DOHH2 (cell line): ENCODE measurements at regions not wholly inside any gene's neighbourhood (a gene's known extent, or its start where the extent isn't known, plus 50 kb on each side); places are given as distances from the start of the nearest gene placed in this dataset.

Experiments used
- H3F3A ChIP-seq: fragments of 200-600 bp; sonication (generic), shearing (Covaris generic); 2 replicates; pipeline ENCODE4 v1.6.0; 2016; ENCODE audit warnings: antibody characterized with exemption, mild to moderate bottlenecking; ENCODE audit not compliant: control insufficient read depth, insufficient read depth
- H3K27ac ChIP-seq: fragments of 200-600 bp; sonication (generic); 2 replicates; pipeline ENCODE4 v1.5.1; 2014; ENCODE audit warnings: low read depth, mild to moderate bottlenecking, low read length, moderate library complexity
- H3K27me3 ChIP-seq: fragments of 200-600 bp; sonication (generic); 2 replicates; pipeline ENCODE4 v1.6.1; 2014; ENCODE audit warnings: mild to moderate bottlenecking, low read length, mixed read lengths; ENCODE audit not compliant: control insufficient read depth
- H3K36me3 ChIP-seq: fragments of 200-600 bp; sonication (generic); 2 replicates; pipeline ENCODE4 v1.6.1; 2014; ENCODE audit warnings: mild to moderate bottlenecking, low read length, moderate library complexity, mixed read lengths; ENCODE audit not compliant: control insufficient read depth
- H3K4me1 ChIP-seq: fragments of 200-600 bp; sonication (generic); 2 replicates; pipeline ENCODE4 v1.6.1; 2014; ENCODE audit warnings: mild to moderate bottlenecking, low read length, mixed read lengths; ENCODE audit not compliant: control insufficient read depth
- H3K4me2 ChIP-seq: fragments of 200-600 bp; sonication (generic); 2 replicates; pipeline ENCODE4 v1.6.0; 2014; ENCODE audit warnings: mild to moderate bottlenecking, low read length, moderate library complexity
- H3K4me3 ChIP-seq: fragments of 200-600 bp; sonication (generic); 2 replicates; pipeline ENCODE4 v1.5.1; 2014; ENCODE audit warnings: mild to moderate bottlenecking, low read length, mixed read lengths
- H3K79me2 ChIP-seq: fragments of 200-600 bp; sonication (generic); 2 replicates; pipeline ENCODE4 v1.6.1; 2014; ENCODE audit warnings: mild to moderate bottlenecking, low read length, mixed read lengths; ENCODE audit not compliant: control insufficient read depth
- H3K9me2 ChIP-seq: fragments of 200-600 bp; sonication (generic); replicated peaks from 2 replicates; pipeline ENCODE4 v1.6.1; 2014; ENCODE audit warnings: mild to moderate bottlenecking, low read length, mixed read lengths; ENCODE audit not compliant: control insufficient read depth
- H3K9me3 ChIP-seq: fragments of 200-600 bp; sonication (generic); 2 replicates; pipeline ENCODE4 v1.6.1; 2014; ENCODE audit warnings: antibody characterized with exemption, low read length, mixed read lengths; ENCODE audit not compliant: control insufficient read depth, insufficient read depth
- H4K20me1 ChIP-seq: fragments of 200-600 bp; sonication (generic); 2 replicates; pipeline ENCODE4 v1.6.0; 2014; ENCODE audit warnings: low read depth, mild to moderate bottlenecking, antibody characterized with exemption, low read length, moderate library complexity; ENCODE audit not compliant: control insufficient read depth, insufficient read depth
- EZH2phosphoT487 ChIP-seq: fragments of 200-600 bp; sonication (generic); IDR thresholded peaks from 2 replicates; pipeline ENCODE4 v1.6.1; 2017; ENCODE audit warnings: borderline replicate concordance, mild to moderate bottlenecking, antibody characterized with exemption, low read length, moderate library complexity, mixed read lengths
- TF ChIP-seq, protein P1 (sequence below): fragments of 200-600 bp; sonication (generic); IDR thresholded peaks from one replicate; pipeline ENCODE4 v1.5.1; 2014; ENCODE audit warnings: antibody characterized with exemption, mild to moderate bottlenecking, low read depth, low read length; ENCODE audit not compliant: poor library complexity, severe bottlenecking

DNA sequence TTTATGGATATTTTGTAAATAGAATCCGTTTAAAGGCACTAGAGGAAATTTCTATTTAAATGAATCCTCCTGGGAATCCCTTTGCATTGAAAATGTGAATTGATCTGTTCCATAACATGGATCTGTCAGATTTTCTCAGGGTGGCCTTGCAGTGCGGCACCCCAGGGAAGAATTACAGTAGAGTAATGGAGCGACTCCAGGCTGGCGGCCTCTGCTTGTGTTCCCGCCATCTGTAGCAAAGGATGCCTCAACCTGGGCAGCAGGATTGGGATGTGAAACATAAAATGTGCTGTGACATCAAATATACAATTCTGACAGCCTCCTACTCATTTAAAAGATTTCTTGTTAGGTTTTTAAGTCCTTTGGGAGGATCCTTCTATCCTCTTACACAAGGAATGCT lies 115.9 kb downstream of the RHOU start:
- no peak overlapping the region for H3K4me3 ChIP-seq
- TF ChIP-seq EZH2phosphoT487, result no peak
- TF ChIP-seq, protein P1, sequence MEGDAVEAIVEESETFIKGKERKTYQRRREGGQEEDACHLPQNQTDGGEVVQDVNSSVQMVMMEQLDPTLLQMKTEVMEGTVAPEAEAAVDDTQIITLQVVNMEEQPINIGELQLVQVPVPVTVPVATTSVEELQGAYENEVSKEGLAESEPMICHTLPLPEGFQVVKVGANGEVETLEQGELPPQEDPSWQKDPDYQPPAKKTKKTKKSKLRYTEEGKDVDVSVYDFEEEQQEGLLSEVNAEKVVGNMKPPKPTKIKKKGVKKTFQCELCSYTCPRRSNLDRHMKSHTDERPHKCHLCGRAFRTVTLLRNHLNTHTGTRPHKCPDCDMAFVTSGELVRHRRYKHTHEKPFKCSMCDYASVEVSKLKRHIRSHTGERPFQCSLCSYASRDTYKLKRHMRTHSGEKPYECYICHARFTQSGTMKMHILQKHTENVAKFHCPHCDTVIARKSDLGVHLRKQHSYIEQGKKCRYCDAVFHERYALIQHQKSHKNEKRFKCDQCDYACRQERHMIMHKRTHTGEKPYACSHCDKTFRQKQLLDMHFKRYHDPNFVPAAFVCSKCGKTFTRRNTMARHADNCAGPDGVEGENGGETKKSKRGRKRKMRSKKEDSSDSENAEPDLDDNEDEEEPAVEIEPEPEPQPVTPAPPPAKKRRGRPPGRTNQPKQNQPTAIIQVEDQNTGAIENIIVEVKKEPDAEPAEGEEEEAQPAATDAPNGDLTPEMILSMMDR, result no peak
- no peak overlapping the region for H3K4me2 ChIP-seq

DNA sequence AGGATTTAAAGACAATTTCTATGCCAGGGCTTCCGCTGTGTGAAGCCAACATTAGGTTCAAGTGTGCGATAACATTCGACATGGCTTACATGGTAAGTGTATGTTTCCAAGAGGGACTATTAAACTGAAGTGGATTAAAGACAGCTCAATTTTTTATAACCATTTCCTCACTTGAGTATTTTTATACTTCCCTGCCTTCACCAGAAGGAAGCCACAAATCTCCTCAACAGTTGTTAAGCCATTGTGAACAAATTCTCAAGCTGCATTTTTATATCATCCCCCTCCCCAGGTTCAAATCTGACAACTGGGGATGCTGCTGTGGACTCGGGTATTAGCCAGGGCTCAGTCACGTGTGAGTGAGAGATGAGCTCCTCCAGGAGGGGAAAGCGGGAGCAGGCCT lies 116.3 kb downstream of the RHOU start:
- Histone ChIP-seq H3K9me2 (no peaks in the 10 kb centered on the region), H3K9me3 (no peaks in the 10 kb centered on the region), H3K4me1 (no peaks in the 10 kb centered on the region), H3K36me3 (no peaks in the 10 kb centered on the region), H3K4me3 (no peak overlapping the region), H4K20me1 (no peaks in the 10 kb centered on the region), H3K27me3 (peaks cover 6% of the 10 kb centered on the region; the same call in 1 of the 2 replicates), H3K79me2 (no peaks in the 10 kb centered on the region), H3K4me2 (no peak overlapping the region), H3K27ac (no peak overlapping the region), H3F3A (no peaks in the 10 kb centered on the region)
- TF ChIP-seq, protein P1, result no peak
- no peak for TF ChIP-seq EZH2phosphoT487

More for the DNA sequence above, 115.9 kb downstream of the RHOU start:
- Histone ChIP-seq H3K27me3 (peaks cover 6% of the 10 kb centered on the region; the same call in 1 of the 2 replicates), H4K20me1 (no peaks in the 10 kb centered on the region), H3K36me3 (no peaks in the 10 kb centered on the region), H3K79me2 (no peaks in the 10 kb centered on the region), H3K4me1 (no peaks in the 10 kb centered on the region), H3K9me3 (no peaks in the 10 kb centered on the region), H3K27ac (no peak overlapping the region), H3F3A (no peaks in the 10 kb centered on the region), H3K9me2 (no peaks in the 10 kb centered on the region)

- Histone ChIP-seq H3K27ac (no peak overlapping the region), H3K36me3 (no peaks in the 10 kb centered on the region), H3K4me3 (no peak overlapping the region), H3K27me3 (peaks cover 6% of the 10 kb centered on the region; the same call in 1 of the 2 replicates), H3F3A (no peaks in the 10 kb centered on the region), H3K4me2 (no peak overlapping the region), H3K9me2 (no peaks in the 10 kb centered on the region), H4K20me1 (no peaks in the 10 kb centered on the region), H3K4me1 (no peaks in the 10 kb centered on the region), H3K9me3 (no peaks in the 10 kb centered on the region), H3K79me2 (no peaks in the 10 kb centered on the region)
- TF ChIP-seq, protein P1, result no peak
- no peak for TF ChIP-seq EZH2phosphoT487
These were observed 116.7 kb downstream of the RHOU start for GRCh38 chr1:228852024-228852423.
